ACHN (cell line): ENCODE measurements at regions not wholly inside any gene's neighbourhood (a gene's known extent, or its start where the extent isn't known, plus 50 kb on each side); places are given as distances from the start of the nearest gene placed in this dataset.

Source experiments
- DNase-seq: peaks from one replicate; pipeline ENCODE4 v3.0.0-alpha.2; 2015
- in situ Hi-C: cut with HindIII; loops from 2 replicates; pipeline ENCODE4 v1.10.0; 2017; ENCODE audit warnings: low sequenced_read_pairs, low pct_ligation_motif_present, low pct_unique_long_range_greater_than_20kb

GRCh38 chr6:163630572-163630971, 216.1 kb downstream of the QKI start:
- no peak for DNase-seq
- in situ Hi-C loops = no loop called here

- in situ Hi-C loops = no loop called here
- no peak for DNase-seq
Measured at GRCh38 chr6:163630096-163630495, 215.6 kb downstream of the QKI start.
